Stomach (tissue), 4 donors: ENCODE measurements at regions not wholly inside any gene's neighbourhood (a gene's known extent, or its start where the extent isn't known, plus 50 kb on each side); places are given as distances from the start of the nearest gene placed in this dataset.

ENCODE experiments used
- POLR2A ChIP-seq, 4 donors: fragments of 450-650 bp; IDR thresholded peaks; one replicate each; pipeline ENCODE4 v1.6.1; 2016; ENCODE audit warnings: antibody characterized with exemption in 4 of 4, control low read depth in 2 of 4, mild to moderate bottlenecking in 1 of 4, moderate library complexity in 1 of 4
- POLR2AphosphoS5 ChIP-seq, 3 donors: sonication (generic); formaldehyde crosslinking; IDR thresholded peaks; one replicate each; pipeline ENCODE4 v1.6.1; 2016; ENCODE audit warnings: antibody characterized with exemption in 3 of 3
- TF ChIP-seq, protein P1 (sequence below), 7 experiments: fragments of 450-650 bp in 4 of 7; fragments of 200-600 bp in 3 of 7; sonication (generic) in 3 of 7; IDR thresholded peaks; one replicate each; pipeline ENCODE4 v1.5.1; 2016 to 2019; ENCODE audit warnings: antibody characterized with exemption in 7 of 7, control low read depth in 2 of 7, mild to moderate bottlenecking in 1 of 7

DNA sequence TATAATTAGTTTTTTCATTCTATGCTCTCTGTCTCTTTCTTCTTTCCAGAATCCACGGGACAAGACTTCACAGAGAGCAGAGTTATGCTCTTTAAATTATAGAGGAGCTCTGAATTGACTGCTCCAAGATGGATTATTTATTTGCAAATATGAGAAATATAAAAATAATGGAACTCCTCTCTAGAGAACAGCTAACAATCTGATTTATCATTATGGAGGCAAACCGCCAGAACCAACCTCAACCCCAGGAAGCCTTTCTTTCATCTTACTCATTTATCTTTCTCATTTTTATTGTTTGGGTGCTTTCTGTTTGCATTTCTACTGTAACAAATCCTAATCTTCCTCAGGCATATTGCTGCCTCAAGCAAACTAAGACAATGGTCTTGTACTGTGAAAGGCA lies 216.5 kb downstream of the C12orf50 start:
- TF ChIP-seq, protein P1, sequence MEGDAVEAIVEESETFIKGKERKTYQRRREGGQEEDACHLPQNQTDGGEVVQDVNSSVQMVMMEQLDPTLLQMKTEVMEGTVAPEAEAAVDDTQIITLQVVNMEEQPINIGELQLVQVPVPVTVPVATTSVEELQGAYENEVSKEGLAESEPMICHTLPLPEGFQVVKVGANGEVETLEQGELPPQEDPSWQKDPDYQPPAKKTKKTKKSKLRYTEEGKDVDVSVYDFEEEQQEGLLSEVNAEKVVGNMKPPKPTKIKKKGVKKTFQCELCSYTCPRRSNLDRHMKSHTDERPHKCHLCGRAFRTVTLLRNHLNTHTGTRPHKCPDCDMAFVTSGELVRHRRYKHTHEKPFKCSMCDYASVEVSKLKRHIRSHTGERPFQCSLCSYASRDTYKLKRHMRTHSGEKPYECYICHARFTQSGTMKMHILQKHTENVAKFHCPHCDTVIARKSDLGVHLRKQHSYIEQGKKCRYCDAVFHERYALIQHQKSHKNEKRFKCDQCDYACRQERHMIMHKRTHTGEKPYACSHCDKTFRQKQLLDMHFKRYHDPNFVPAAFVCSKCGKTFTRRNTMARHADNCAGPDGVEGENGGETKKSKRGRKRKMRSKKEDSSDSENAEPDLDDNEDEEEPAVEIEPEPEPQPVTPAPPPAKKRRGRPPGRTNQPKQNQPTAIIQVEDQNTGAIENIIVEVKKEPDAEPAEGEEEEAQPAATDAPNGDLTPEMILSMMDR (IDR thresholded peaks at IDR 0.05), result no peak
- no peak for TF ChIP-seq POLR2A (IDR thresholded peaks at IDR 0.05)
- no peak for TF ChIP-seq POLR2AphosphoS5 (IDR thresholded peaks at IDR 0.05)
